ENCODE measurements at regions not wholly inside any gene's neighbourhood (a gene's known extent, or its start where the extent isn't known, plus 50 kb on each side); places are given as distances from the start of the nearest gene placed in this dataset.

- DNase-seq: no peak
Observed at GRCh38 chr11:109173504-109173903, 248.5 kb upstream of the C11orf87 start.

- no peak for DNase-seq
Observed at GRCh38 chr11:109184376-109184775, 237.6 kb upstream of the C11orf87 start.

- DNase-seq: no peak
Observed at GRCh38 chr11:109192864-109193263, 229.1 kb upstream of the C11orf87 start.

GRCh38 chr11:109193880-109194279 is 228.1 kb upstream of the C11orf87 start:
- no peak for DNase-seq

GRCh38 chr11:109196016-109196415 is 226.0 kb upstream of the C11orf87 start:
- DNase-seq: no peak

- no peak for DNase-seq
Observed at GRCh38 chr11:109197656-109198055, 224.3 kb upstream of the C11orf87 start.

- DNase-seq: no peak
Observed at GRCh38 chr11:109203176-109203575, 218.8 kb upstream of the C11orf87 start.

- DNase-seq: no peak
Observed at GRCh38 chr11:109205312-109205711, 216.7 kb upstream of the C11orf87 start.

- no peak for DNase-seq
Observed at GRCh38 chr11:109208121-109208520, 213.9 kb upstream of the C11orf87 start.

GRCh38 chr11:109209572-109209971 is 212.4 kb upstream of the C11orf87 start:
- no peak for DNase-seq

GRCh38 chr11:109221190-109221589 is 200.8 kb upstream of the C11orf87 start:
- no peak for DNase-seq

GRCh38 chr11:109222761-109223160 is 199.2 kb upstream of the C11orf87 start:
- no peak for DNase-seq

GRCh38 chr11:109223451-109223850 is 198.5 kb upstream of the C11orf87 start:
- no peak for DNase-seq

GRCh38 chr11:109229682-109230081 is 192.3 kb upstream of the C11orf87 start:
- DNase-seq: no peak

- no peak for DNase-seq
Observed at GRCh38 chr11:109236188-109236587, 185.8 kb upstream of the C11orf87 start.

- DNase-seq: no peak
Observed at GRCh38 chr11:109236696-109237095, 185.3 kb upstream of the C11orf87 start.

- no peak for DNase-seq
Observed at GRCh38 chr11:109237636-109238035, 184.4 kb upstream of the C11orf87 start.

GRCh38 chr11:109241988-109242536 is 179.9 kb upstream of the C11orf87 start:
- no peak for DNase-seq

- DNase-seq: no peak
Observed at GRCh38 chr11:109247071-109247470, 174.9 kb upstream of the C11orf87 start.

GRCh38 chr11:109249597-109249996 is 172.4 kb upstream of the C11orf87 start:
- DNase-seq: no peak

- no peak for DNase-seq
Observed at GRCh38 chr11:109251230-109251629, 170.8 kb upstream of the C11orf87 start.

- peak; percentile 92 for DNase-seq
Observed at GRCh38 chr11:109264128-109264527, 157.9 kb upstream of the C11orf87 start.

GRCh38 chr11:109267293-109268095 is 154.5 kb upstream of the C11orf87 start:
- no peak for DNase-seq

GRCh38 chr11:109275931-109276330 is 146.1 kb upstream of the C11orf87 start:
- no peak for DNase-seq

- DNase-seq: no peak
Observed at GRCh38 chr11:109285465-109285864, 136.5 kb upstream of the C11orf87 start.

Measured in NCI-H345 (cell line).